ENCODE measurements at regions not wholly inside any gene's neighbourhood (a gene's known extent, or its start where the extent isn't known, plus 50 kb on each side); places are given as distances from the start of the nearest gene placed in this dataset.

- DNase-seq = no peak
These were observed 89.9 kb upstream of the MAGI1 start for GRCh38 chr3:66128623-66129022.

GRCh38 chr3:66121318-66121717 is 82.6 kb upstream of the MAGI1 start:
- DNase-seq = no peak

GRCh38 chr3:66115858-66116654 is 77.3 kb upstream of the MAGI1 start:
- peak; percentile 61 for DNase-seq

GRCh38 chr3:66113542-66113941 is 74.8 kb upstream of the MAGI1 start:
- DNase-seq = no peak

- DNase-seq = no peak
These were observed 72.1 kb upstream of the MAGI1 start for GRCh38 chr3:66110840-66111239.

- DNase-seq = no peak
These were observed 69.1 kb upstream of the MAGI1 start for GRCh38 chr3:66107855-66108254.

- DNase-seq = no peak
These were observed 68.1 kb upstream of the MAGI1 start for GRCh38 chr3:66106788-66107187.

- DNase-seq = no peak
These were observed 65.8 kb upstream of the MAGI1 start for GRCh38 chr3:66104535-66104934.

GRCh38 chr3:66103729-66104128 is 65.0 kb upstream of the MAGI1 start:
- DNase-seq = no peak

GRCh38 chr3:66101901-66102300 is 63.2 kb upstream of the MAGI1 start:
- no peak for DNase-seq

- DNase-seq = no peak
These were observed 60.9 kb upstream of the MAGI1 start for GRCh38 chr3:66099541-66100065.

GRCh38 chr3:66098436-66098835 is 59.7 kb upstream of the MAGI1 start:
- no peak for DNase-seq

- no peak for DNase-seq
These were observed 58.9 kb upstream of the MAGI1 start for GRCh38 chr3:66097647-66098046.

- no peak for DNase-seq
These were observed 56.7 kb upstream of the MAGI1 start for GRCh38 chr3:66095295-66096001.

GRCh38 chr3:66093981-66094380 is 55.3 kb upstream of the MAGI1 start:
- no peak for DNase-seq

GRCh38 chr3:66092175-66092995 is 53.7 kb upstream of the MAGI1 start:
- DNase-seq = no peak
